Hepatocyte (in vitro differentiated cells): ENCODE measurements at regions not wholly inside any gene's neighbourhood (a gene's known extent, or its start where the extent isn't known, plus 50 kb on each side); places are given as distances from the start of the nearest gene placed in this dataset.

Experiments used
- DNase-seq: peaks from one replicate; pipeline ENCODE4 v3.0.0-alpha.2; 2016; ENCODE audit warnings: low spot score
- H2AFZ ChIP-seq: fragments of 200-600 bp; sonication (generic); 2 replicates; pipeline ENCODE4 v1.6.0; 2016; ENCODE audit warnings: antibody characterized with exemption, mild to moderate bottlenecking
- H3K27ac ChIP-seq: fragments of 200-600 bp; sonication (generic); 2 replicates; pipeline ENCODE4 v1.5.1; 2016; ENCODE audit warnings: mild to moderate bottlenecking
- H3K27me3 ChIP-seq: fragments of 200-600 bp; sonication (generic); 2 replicates; pipeline ENCODE4 v1.6.1; 2016
- H3K36me3 ChIP-seq: fragments of 200-600 bp; sonication (generic); replicated peaks from 2 replicates; pipeline ENCODE4 v1.5.1; 2016; ENCODE audit warnings: low read depth; ENCODE audit not compliant: insufficient read depth
- H3K4me1 ChIP-seq: fragments of 200-600 bp; sonication (generic); 2 replicates; pipeline ENCODE4 v1.5.1; 2016; ENCODE audit warnings: mild to moderate bottlenecking, moderate library complexity; ENCODE audit not compliant: insufficient read depth
- H3K4me2 ChIP-seq: fragments of 200-600 bp; sonication (generic); 2 replicates; pipeline ENCODE4 v1.6.0; 2016
- H3K4me3 ChIP-seq: fragments of 200-600 bp; sonication (generic); 2 replicates; pipeline ENCODE4 v1.5.1; 2016; ENCODE audit warnings: mild to moderate bottlenecking
- H3K79me2 ChIP-seq: fragments of 200-600 bp; sonication (generic); 2 replicates; pipeline ENCODE4 v1.6.0; 2017; ENCODE audit warnings: mild to moderate bottlenecking
- H3K9me2 ChIP-seq: fragments of 200-600 bp; sonication (generic); replicated peaks from 2 replicates; pipeline ENCODE4 v1.6.0; 2017; ENCODE audit warnings: mild to moderate bottlenecking; ENCODE audit not compliant: insufficient read depth
- H3K9me3 ChIP-seq: fragments of 200-600 bp; sonication (generic); 2 replicates; pipeline ENCODE4 v1.5.1; 2016; ENCODE audit warnings: low read depth, mild to moderate bottlenecking
- H4K20me1 ChIP-seq: fragments of 200-600 bp; sonication (generic); 2 replicates; pipeline ENCODE4 v1.6.0; 2016; ENCODE audit warnings: mild to moderate bottlenecking; ENCODE audit not compliant: insufficient read depth, poor library complexity, severe bottlenecking
- EZH2 ChIP-seq: fragments of 200-600 bp; sonication (generic); IDR thresholded peaks from 2 replicates; pipeline ENCODE4 v1.6.1; 2016; ENCODE audit warnings: antibody characterized with exemption, mild to moderate bottlenecking, borderline replicate concordance
- EZH2phosphoT487 ChIP-seq: fragments of 200-600 bp; sonication (generic); IDR thresholded peaks from one replicate; pipeline ENCODE4 v1.6.1; 2018; ENCODE audit warnings: antibody characterized with exemption, mild to moderate bottlenecking, low read depth, moderate library complexity; ENCODE audit not compliant: unreplicated experiment, severe bottlenecking
- WGBS: methylation state at CpG from one replicate; pipeline ENCODE4 v1.1.6; 2016; ENCODE audit warnings: low lambda C conversion rate; ENCODE audit errors: missing lambda C conversion rate; 5-methylcytosine and 5-hydroxymethylcytosine counted together
- TF ChIP-seq, protein P1 (sequence below): fragments of 200-600 bp; sonication (generic); IDR thresholded peaks from 2 replicates; pipeline ENCODE4 v1.5.1; 2016; ENCODE audit warnings: antibody characterized with exemption, mild to moderate bottlenecking; ENCODE audit not compliant: poor library complexity

DNA sequence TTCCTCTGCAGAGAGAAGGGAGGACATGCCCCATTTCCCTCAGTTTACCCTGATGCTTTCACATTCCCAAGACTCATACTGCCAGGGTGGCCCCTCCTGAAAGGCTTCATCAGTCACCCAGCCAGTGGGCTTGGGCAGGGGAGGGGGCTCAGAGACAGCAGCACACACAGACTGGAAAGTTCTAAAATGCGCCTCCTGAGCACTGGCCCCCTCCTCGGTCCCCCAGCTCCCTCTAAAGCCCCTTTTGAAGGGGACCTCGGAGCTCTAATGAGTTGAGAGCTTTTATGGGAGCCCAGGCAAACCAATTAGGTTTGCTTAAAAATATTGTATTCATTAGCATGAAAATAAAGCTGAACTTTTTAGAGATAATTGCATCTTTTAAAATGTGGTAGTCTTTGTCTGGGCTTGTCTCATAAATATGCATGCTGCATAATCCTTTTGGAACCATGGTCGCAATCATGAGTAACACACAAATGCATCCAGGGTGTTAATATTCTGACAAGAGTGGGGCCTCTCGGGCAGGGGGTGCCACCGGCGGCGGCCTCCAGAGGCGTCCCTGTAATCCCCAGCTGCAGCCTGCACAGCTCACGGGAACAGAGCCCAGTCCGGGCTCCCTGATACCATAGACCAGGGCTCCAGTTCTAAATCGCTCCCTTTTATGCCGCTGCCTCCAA lies 78.5 kb downstream of the RPLP1 start:
- DNase-seq = no peak
- H2AFZ ChIP-seq = no peak overlapping the region
- no peaks in the 10 kb centered on the region for H3K9me2 ChIP-seq
- no peaks in the 10 kb centered on the region for H3K9me3 ChIP-seq
- peak overlapping the region; percentile 54 for H3K4me2 ChIP-seq
- no peak overlapping the region for H3K4me3 ChIP-seq
- TF ChIP-seq, protein P1, sequence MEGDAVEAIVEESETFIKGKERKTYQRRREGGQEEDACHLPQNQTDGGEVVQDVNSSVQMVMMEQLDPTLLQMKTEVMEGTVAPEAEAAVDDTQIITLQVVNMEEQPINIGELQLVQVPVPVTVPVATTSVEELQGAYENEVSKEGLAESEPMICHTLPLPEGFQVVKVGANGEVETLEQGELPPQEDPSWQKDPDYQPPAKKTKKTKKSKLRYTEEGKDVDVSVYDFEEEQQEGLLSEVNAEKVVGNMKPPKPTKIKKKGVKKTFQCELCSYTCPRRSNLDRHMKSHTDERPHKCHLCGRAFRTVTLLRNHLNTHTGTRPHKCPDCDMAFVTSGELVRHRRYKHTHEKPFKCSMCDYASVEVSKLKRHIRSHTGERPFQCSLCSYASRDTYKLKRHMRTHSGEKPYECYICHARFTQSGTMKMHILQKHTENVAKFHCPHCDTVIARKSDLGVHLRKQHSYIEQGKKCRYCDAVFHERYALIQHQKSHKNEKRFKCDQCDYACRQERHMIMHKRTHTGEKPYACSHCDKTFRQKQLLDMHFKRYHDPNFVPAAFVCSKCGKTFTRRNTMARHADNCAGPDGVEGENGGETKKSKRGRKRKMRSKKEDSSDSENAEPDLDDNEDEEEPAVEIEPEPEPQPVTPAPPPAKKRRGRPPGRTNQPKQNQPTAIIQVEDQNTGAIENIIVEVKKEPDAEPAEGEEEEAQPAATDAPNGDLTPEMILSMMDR = no peak
- TF ChIP-seq EZH2phosphoT487 = no peak
- WGBS = 49% methylated on average over 13 of the region's 13 CpGs
- no peak overlapping the region for H3K27ac ChIP-seq
- no peaks in the 10 kb centered on the region for H3K79me2 ChIP-seq
- peaks cover 10% of the 10 kb centered on the region for H3K4me1 ChIP-seq
- H4K20me1 ChIP-seq = no peaks in the 10 kb centered on the region
- H3K27me3 ChIP-seq = peaks cover 9% of the 10 kb centered on the region
- H3K36me3 ChIP-seq = no peaks in the 10 kb centered on the region

DNA sequence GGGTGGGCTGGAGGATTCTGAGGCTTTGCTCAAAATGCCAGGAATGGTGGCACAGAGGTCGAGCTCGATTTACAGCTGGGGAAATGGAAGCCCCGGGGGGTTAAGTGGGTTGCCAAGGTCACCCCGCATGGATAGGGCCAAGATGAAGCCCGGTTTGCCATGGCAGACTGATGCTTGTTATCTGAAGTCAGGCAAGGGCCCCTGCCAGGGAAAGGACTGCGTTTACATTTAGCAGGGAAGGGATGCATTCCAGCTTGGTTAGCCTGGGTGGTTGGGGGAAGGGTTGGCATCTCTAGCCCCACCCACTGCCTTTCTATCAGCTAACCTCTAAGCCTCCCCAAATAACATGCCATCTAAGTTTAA lies 79.0 kb downstream of the RPLP1 start:
- H3K4me2 ChIP-seq = peak overlapping the region; percentile 54
- WGBS = 40% methylated on average over 6 of the region's 6 CpGs

DNA sequence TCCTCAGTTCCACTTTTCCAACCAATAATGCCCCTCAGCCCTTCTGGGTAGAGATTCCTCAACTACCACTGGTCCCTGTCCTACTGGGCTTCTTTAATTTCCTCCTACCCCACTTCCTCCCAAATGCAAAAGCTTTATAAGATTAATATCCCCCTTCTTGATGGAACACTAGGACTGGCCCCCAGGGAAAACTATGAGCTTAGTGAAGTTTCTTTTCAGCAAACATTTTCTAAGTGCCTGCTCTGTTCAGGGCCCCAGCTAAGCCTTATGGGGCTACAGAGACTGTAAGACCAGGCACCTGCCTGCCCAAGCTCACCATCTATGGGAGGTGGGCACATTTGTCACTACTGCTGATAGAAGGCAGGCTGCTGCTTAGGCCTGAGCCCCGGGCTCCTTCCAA lies 79.4 kb downstream of the RPLP1 start:
- Histone ChIP-seq H3K36me3 (no peaks in the 10 kb centered on the region), H2AFZ (no peak overlapping the region), H3K9me3 (no peaks in the 10 kb centered on the region), H4K20me1 (no peaks in the 10 kb centered on the region), H3K4me1 (peaks cover 10% of the 10 kb centered on the region), H3K9me2 (no peaks in the 10 kb centered on the region), H3K4me3 (no peak overlapping the region), H3K79me2 (no peaks in the 10 kb centered on the region), H3K4me2 (no peak overlapping the region), H3K27ac (no peak overlapping the region), H3K27me3 (peaks cover 9% of the 10 kb centered on the region)
- 57% methylated on average over 1 of the region's 1 CpG for WGBS
- DNase-seq = no peak
- no peak for TF ChIP-seq EZH2
- TF ChIP-seq, protein P1 = no peak
- no peak for TF ChIP-seq EZH2phosphoT487

More for the DNA sequence above, 79.0 kb downstream of the RPLP1 start:
- Histone ChIP-seq H3K4me3 (no peak overlapping the region), H3K27me3 (peaks cover 9% of the 10 kb centered on the region), H3K4me1 (peaks cover 10% of the 10 kb centered on the region), H2AFZ (no peak overlapping the region), H3K27ac (no peak overlapping the region), H3K9me2 (no peaks in the 10 kb centered on the region), H3K9me3 (no peaks in the 10 kb centered on the region), H4K20me1 (no peaks in the 10 kb centered on the region), H3K79me2 (no peaks in the 10 kb centered on the region), H3K36me3 (no peaks in the 10 kb centered on the region)
- no peak for DNase-seq
- TF ChIP-seq EZH2phosphoT487 (no peak), EZH2 (no peak)
- TF ChIP-seq, protein P1 = no peak
